Right lobe of liver (tissue), 6 donors: ENCODE measurements at regions not wholly inside any gene's neighbourhood (a gene's known extent, or its start where the extent isn't known, plus 50 kb on each side); places are given as distances from the start of the nearest gene placed in this dataset.

Experiments
- ATAC-seq, 4 donors: fragments of 200-7000 bp; cut with Tn5 transposase; one replicate each; pipeline ENCODE4 v1.9.1; 2020; ENCODE audit warnings: mild to moderate bottlenecking in 4 of 4, moderate library complexity in 4 of 4
- DNase-seq, 3 donors: peaks; one replicate each; pipeline ENCODE4 v3.0.0-alpha.2; 2020
- H3K27ac ChIP-seq, 3 donors: fragments of 200-600 bp; one replicate each; pipeline ENCODE4 v1.8.0; 2022
- H3K27me3 ChIP-seq, 2 donors: fragments of 200-600 bp; one replicate each; pipeline ENCODE4 v1.8.0; 2022
- H3K36me3 ChIP-seq, 4 donors: fragments of 200-600 bp; sonication (generic) in 1 of 4; one replicate each; pipeline versions ENCODE4 v1.5.1 to v1.8.0; 2017 to 2022; ENCODE audit warnings: control low read depth in 1 of 4
- H3K4me1 ChIP-seq, 4 donors: fragments of 200-600 bp; sonication (generic) in 1 of 4; one replicate each; pipeline versions ENCODE4 v1.5.1 to v1.8.0; 2017 to 2022; ENCODE audit warnings: control low read depth in 1 of 4
- H3K4me3 ChIP-seq, 3 donors: fragments of 200-600 bp; one replicate each; pipeline ENCODE4 v1.8.0; 2022
- H3K9me3 ChIP-seq, 4 donors: fragments of 200-600 bp; sonication (generic) in 1 of 4; one replicate each; pipeline versions ENCODE4 v1.5.1 to v1.8.0; 2017 to 2022; ENCODE audit warnings: control low read depth in 1 of 4
- POLR2A ChIP-seq: fragments of 450-650 bp; IDR thresholded peaks from one replicate; pipeline ENCODE4 v1.6.1; 2017; ENCODE audit warnings: antibody characterized with exemption, mild to moderate bottlenecking
- WGBS: methylation state at CpG from one replicate; pipeline ENCODE4 v1.1.6; 2018; ENCODE audit warnings: low coverage, low lambda C conversion rate; ENCODE audit not compliant: insufficient coverage; ENCODE audit errors: missing lambda C conversion rate; 5-methylcytosine and 5-hydroxymethylcytosine counted together
- intact Hi-C, 2 donors: fragments of 100-400 bp; cut with DNase I; formaldehyde crosslinking; loops; one replicate each; pipeline versions ENCODE4 v1.11.2 to v1.14.1; 2022
- TF ChIP-seq, protein P1 (sequence below), 4 donors: fragments of 200-600 bp in 3 of 4; fragments of 450-650 bp in 1 of 4; IDR thresholded peaks; one replicate each; pipeline versions ENCODE4 v1.5.1 to v1.8.0; 2016 to 2022; ENCODE audit warnings: antibody characterized with exemption in 4 of 4, mild to moderate bottlenecking in 2 of 4
- donor health status: DM: no; HTN: yes; CAD: no.
- donor health status: DM: no; HTN: no; CAD: no.
- donor health status: DM: no; HTN: no; CAD: no.
- donor health status: DM: no; HTN: yes; CAD: no.
- donor health status: DM: no; HTN: yes; CAD: no.

DNA sequence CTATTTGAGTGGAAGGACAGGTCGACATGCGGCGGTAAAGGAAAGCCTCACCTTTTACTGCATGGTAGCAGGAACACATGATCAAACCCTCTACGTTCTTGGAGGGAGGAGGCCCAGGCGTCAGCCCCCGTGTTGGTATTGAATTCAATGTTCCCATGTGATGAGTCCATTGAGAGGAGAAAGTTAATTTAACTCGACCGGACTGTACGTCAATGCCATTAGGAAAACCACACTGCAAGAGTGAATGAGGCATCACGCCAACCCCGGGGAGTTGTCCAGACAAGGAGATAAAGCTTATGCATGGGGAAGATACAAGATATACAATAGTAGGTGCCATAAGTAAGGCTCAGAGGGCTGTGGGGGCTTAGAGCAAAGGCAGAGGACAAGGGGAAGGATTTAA is 213.9 kb upstream of the ECI2 start:
- DNase-seq (no peak), ATAC-seq (no peak)
- H3K36me3 ChIP-seq: no peaks in the 10 kb centered on the region
- TF ChIP-seq POLR2A: no peak
- TF ChIP-seq, protein P1, sequence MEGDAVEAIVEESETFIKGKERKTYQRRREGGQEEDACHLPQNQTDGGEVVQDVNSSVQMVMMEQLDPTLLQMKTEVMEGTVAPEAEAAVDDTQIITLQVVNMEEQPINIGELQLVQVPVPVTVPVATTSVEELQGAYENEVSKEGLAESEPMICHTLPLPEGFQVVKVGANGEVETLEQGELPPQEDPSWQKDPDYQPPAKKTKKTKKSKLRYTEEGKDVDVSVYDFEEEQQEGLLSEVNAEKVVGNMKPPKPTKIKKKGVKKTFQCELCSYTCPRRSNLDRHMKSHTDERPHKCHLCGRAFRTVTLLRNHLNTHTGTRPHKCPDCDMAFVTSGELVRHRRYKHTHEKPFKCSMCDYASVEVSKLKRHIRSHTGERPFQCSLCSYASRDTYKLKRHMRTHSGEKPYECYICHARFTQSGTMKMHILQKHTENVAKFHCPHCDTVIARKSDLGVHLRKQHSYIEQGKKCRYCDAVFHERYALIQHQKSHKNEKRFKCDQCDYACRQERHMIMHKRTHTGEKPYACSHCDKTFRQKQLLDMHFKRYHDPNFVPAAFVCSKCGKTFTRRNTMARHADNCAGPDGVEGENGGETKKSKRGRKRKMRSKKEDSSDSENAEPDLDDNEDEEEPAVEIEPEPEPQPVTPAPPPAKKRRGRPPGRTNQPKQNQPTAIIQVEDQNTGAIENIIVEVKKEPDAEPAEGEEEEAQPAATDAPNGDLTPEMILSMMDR (IDR thresholded peaks at IDR 0.05): no peak
- no peak overlapping the region for H3K27ac ChIP-seq
- no peaks in the 10 kb centered on the region for H3K9me3 ChIP-seq
- no peaks in the 10 kb centered on the region for H3K27me3 ChIP-seq
- H3K4me3 ChIP-seq: no peak overlapping the region
- 86% methylated on average over 11 of the region's 11 CpGs for WGBS
- no peaks in the 10 kb centered on the region for H3K4me1 ChIP-seq
- intact Hi-C loops: no loop called here

GRCh38 chr6:4348462-4349112 is 213.2 kb upstream of the ECI2 start:
- no peak for DNase-seq
- Histone ChIP-seq H3K27me3 (no peaks in the 10 kb centered on the region), H3K4me3 (no peak overlapping the region), H3K36me3 (no peaks in the 10 kb centered on the region), H3K4me1 (no peaks in the 10 kb centered on the region), H3K27ac (no peak overlapping the region), H3K9me3 (no peaks in the 10 kb centered on the region)
- intact Hi-C loops: no loop called here
- no peak for ATAC-seq
- 58% methylated on average over 14 of the region's 14 CpGs for WGBS
- no peak for TF ChIP-seq POLR2A
- TF ChIP-seq, protein P1 (IDR thresholded peaks at IDR 0.05): no peak

DNA sequence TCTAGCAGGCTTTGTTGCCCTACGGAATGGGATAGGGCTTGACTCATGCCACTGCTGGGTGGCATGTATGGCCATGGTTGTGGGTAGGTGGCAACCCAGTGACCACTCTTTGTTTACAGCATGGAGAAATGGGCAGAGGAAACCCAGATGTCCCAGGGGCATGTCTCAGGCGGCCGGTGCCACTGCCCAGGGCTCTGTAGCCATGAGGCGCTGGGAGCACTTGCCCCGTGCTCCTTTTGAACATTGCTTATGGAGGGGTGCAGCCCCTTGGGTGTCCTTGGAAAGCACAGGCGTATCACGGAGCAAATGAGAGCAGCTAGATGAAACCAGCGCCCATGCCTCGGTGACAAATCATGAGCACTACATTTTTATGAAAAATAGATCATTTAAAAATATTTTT is 212.5 kb upstream of the ECI2 start:
- TF ChIP-seq, protein P1 (IDR thresholded peaks at IDR 0.05): no peak
- TF ChIP-seq POLR2A: no peak
- Histone ChIP-seq H3K4me1 (no peaks in the 10 kb centered on the region), H3K27ac (no peak overlapping the region), H3K9me3 (no peaks in the 10 kb centered on the region), H3K36me3 (no peaks in the 10 kb centered on the region), H3K27me3 (no peaks in the 10 kb centered on the region), H3K4me3 (no peak overlapping the region)
- DNase-seq (no peak), ATAC-seq (no peak)
- intact Hi-C loops: no loop called here
- 62% methylated on average over 7 of the region's 9 CpGs for WGBS

DNA sequence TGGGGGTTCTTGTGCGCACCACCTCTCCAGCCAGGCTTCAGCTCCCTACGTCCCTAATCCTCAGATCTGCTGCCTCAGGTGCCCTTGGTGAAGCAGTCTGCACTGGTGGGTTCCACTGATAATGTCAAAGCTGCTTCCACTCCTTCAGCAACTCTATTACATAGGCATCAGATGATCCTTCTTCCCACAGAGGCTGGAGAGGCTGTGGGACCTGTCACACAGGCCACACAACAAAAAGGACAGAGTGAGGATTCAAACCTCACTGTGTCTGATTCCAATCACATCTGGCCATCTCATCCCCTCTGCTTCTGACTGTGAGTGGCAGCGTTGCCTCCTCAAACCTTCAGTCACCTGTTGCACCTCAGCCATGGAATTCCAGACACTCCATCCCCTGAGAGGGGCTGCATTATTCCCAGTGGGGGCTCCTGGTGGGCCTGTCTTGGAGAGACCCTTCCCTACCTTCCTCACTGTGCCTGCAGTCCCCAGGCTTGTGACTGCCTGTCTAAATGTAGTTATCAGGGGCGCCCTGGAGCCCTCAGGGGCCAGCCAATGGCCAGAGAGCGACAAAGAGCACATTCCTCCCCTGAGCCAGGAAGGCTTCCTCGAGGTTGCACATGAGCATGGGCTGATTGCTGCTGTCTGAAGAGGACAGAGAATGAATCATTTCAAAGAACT is 211.4 kb upstream of the ECI2 start:
- H3K27ac ChIP-seq: no peak overlapping the region
- no peak for DNase-seq
- no peaks in the 10 kb centered on the region for H3K36me3 ChIP-seq
- H3K4me3 ChIP-seq: no peak overlapping the region
- no peak for ATAC-seq
- TF ChIP-seq, protein P1 (IDR thresholded peaks at IDR 0.05): no peak
- WGBS: 35% methylated on average over 5 of the region's 6 CpGs
- no peaks in the 10 kb centered on the region for H3K9me3 ChIP-seq
- no peaks in the 10 kb centered on the region for H3K27me3 ChIP-seq
- intact Hi-C loops: no loop called here
- no peaks in the 10 kb centered on the region for H3K4me1 ChIP-seq
